HepG2 (cell line): ENCODE measurements at regions not wholly inside any gene's neighbourhood (a gene's known extent, or its start where the extent isn't known, plus 50 kb on each side); places are given as distances from the start of the nearest gene placed in this dataset.

Experiments
- ARID2 ChIP-seq: sonication (generic); formaldehyde crosslinking; IDR thresholded peaks from 2 replicates; pipeline ENCODE4 v1.8.1; 2022; ENCODE audit warnings: mild to moderate bottlenecking, missing genetic modification reagents, borderline replicate concordance
- ATF1 ChIP-seq: IDR thresholded peaks from 2 replicates; pipeline ENCODE4 v1.6.1; 2016; ENCODE audit warnings: mild to moderate bottlenecking, control low read depth
- CTCF ChIP-seq: sonication (generic); formaldehyde crosslinking; IDR thresholded peaks from 2 replicates; pipeline ENCODE4 v1.5.0; 2020; ENCODE audit warnings: mild to moderate bottlenecking, missing genetic modification reagents, moderate library complexity
- RFX5 ChIP-seq: IDR thresholded peaks from 2 replicates; pipeline ENCODE4 v1.6.1; 2011; ENCODE audit warnings: low read depth, low read length, improper control_type of control experiment
- SP1 ChIP-seq, 2 experiments: fragments of 450-650 bp in 1 of 2; sonication (generic) in 1 of 2; formaldehyde crosslinking in 1 of 2; IDR thresholded peaks; 2 replicates each; pipeline versions ENCODE4 v1.4.0 to v1.6.1; 2016 to 2020; ENCODE audit warnings: missing genetic modification reagents in 1 of 2
- SP4 ChIP-seq: sonication (generic); formaldehyde crosslinking; IDR thresholded peaks from 2 replicates; pipeline ENCODE4 v1.8.1; 2023; ENCODE audit warnings: mild to moderate bottlenecking, missing genetic modification reagents
- UBTF ChIP-seq: sonication (generic); formaldehyde crosslinking; IDR thresholded peaks from 2 replicates; pipeline ENCODE4 v1.4.0; 2020; ENCODE audit warnings: mild to moderate bottlenecking, missing genetic modification reagents
- ZBTB26 ChIP-seq: IDR thresholded peaks from 2 replicates; pipeline ENCODE4 v1.6.1; 2016; ENCODE audit warnings: missing compliant biosample characterization, missing genetic modification reagents, borderline replicate concordance
- ZBTB34 ChIP-seq: sonication (generic); formaldehyde crosslinking; IDR thresholded peaks from 2 replicates; pipeline ENCODE4 v1.8.0; 2022; ENCODE audit warnings: mild to moderate bottlenecking, missing genetic modification reagents
- ZFAT ChIP-seq: sonication (generic); formaldehyde crosslinking; conservative IDR thresholded peaks from 2 replicates; pipeline ENCODE4 v1.8.1; 2023; ENCODE audit warnings: missing genetic modification reagents, inconsistent platforms
- ZFP91 ChIP-seq: sonication (generic); formaldehyde crosslinking; IDR thresholded peaks from 2 replicates; pipeline ENCODE4 v1.9.0; 2022; ENCODE audit warnings: missing genetic modification reagents, mild to moderate bottlenecking, borderline replicate concordance
- ZMAT5 ChIP-seq: sonication (generic); formaldehyde crosslinking; IDR thresholded peaks from 2 replicates; pipeline ENCODE4 v1.5.0; 2020; ENCODE audit warnings: mild to moderate bottlenecking, low read depth, missing genetic modification reagents, borderline replicate concordance
- ZMYM2 ChIP-seq: sonication (generic); formaldehyde crosslinking; IDR thresholded peaks from 2 replicates; pipeline ENCODE4 v1.8.0; 2022; ENCODE audit warnings: mild to moderate bottlenecking, missing genetic modification reagents
- ZNF124 ChIP-seq: sonication (generic); formaldehyde crosslinking; IDR thresholded peaks from 2 replicates; pipeline ENCODE4 v1.4.0; 2020; ENCODE audit warnings: missing genetic modification reagents
- ZNF335 ChIP-seq: sonication (generic); formaldehyde crosslinking; IDR thresholded peaks from 2 replicates; pipeline ENCODE4 v1.4.0; 2020; ENCODE audit warnings: missing genetic modification reagents
- ZNF350 ChIP-seq: sonication (generic); formaldehyde crosslinking; IDR thresholded peaks from 2 replicates; pipeline ENCODE4 v1.4.0; 2020; ENCODE audit warnings: mild to moderate bottlenecking, low read depth, missing genetic modification reagents, borderline replicate concordance
- ZNF451 ChIP-seq: sonication (generic); formaldehyde crosslinking; IDR thresholded peaks from 2 replicates; pipeline ENCODE4 v1.5.0; 2020; ENCODE audit warnings: mild to moderate bottlenecking, missing genetic modification reagents
- ZNF574 ChIP-seq: sonication (generic); formaldehyde crosslinking; IDR thresholded peaks from 2 replicates; pipeline ENCODE4 v1.4.0; 2020; ENCODE audit warnings: missing genetic modification reagents
- ZNF841 ChIP-seq: sonication (generic); formaldehyde crosslinking; IDR thresholded peaks from 2 replicates; pipeline ENCODE4 v1.8.1; 2023; ENCODE audit warnings: missing genetic modification reagents, borderline replicate concordance

- TF ChIP-seq UBTF (CRISPR knock-in tag) (no peak), RFX5 (no peak), ZBTB26 (CRISPR knock-in tag) (no peak), ZFP91 (no peak; the same call in 1 of the 2 replicates), ZNF451 (CRISPR knock-in tag) (no peak), ARID2 (CRISPR knock-in tag) (no peak), ZNF841 (CRISPR knock-in tag) (no peak), ZNF574 (CRISPR knock-in tag) (no peak), ZFAT (CRISPR knock-in tag) (no peak), ZNF350 (CRISPR knock-in tag) (peak; percentile 40; the same call in 1 of the 2 replicates), ZNF124 (no peak), ZNF335 (CRISPR knock-in tag) (no peak), SP1 (IDR thresholded peaks at IDR 0.05) (no peak), SP1 (CRISPR knock-in tag; IDR thresholded peaks at IDR 0.05) (no peak), ZBTB34 (CRISPR knock-in tag) (no peak), SP4 (CRISPR knock-in tag) (no peak), ZMAT5 (CRISPR knock-in tag) (no peak), ATF1 (no peak), ZMYM2 (CRISPR knock-in tag) (no peak), CTCF (CRISPR knock-in tag) (peak; percentile 26; the same call in 1 of the 2 replicates)
These were observed 321.1 kb downstream of the MN1 start (continued) for GRCh38 chr22:27480487-27480886.
